HEK293T (cell line): ENCODE measurements at regions not wholly inside any gene's neighbourhood (a gene's known extent, or its start where the extent isn't known, plus 50 kb on each side); places are given as distances from the start of the nearest gene placed in this dataset.
"Not testable (repeated sequence)": the region's sequence is repeated elsewhere in the genome, so short reads cannot be mapped to it uniquely, and the experiment has no call there.

Source experiments
- CTCF ChIA-PET: fragments of 350-600 bp; formaldehyde crosslinking; extraction: SDS; loops from one replicate; lab custom pipeline; 2021; ENCODE audit warnings: antibody characterized with exemption, inconsistent platforms; lab: Yijun Ruan, JAX
- POLR2A ChIA-PET: fragments of 350-600 bp; formaldehyde crosslinking; extraction: SDS; loops from one replicate; lab custom pipeline; 2020; ENCODE audit warnings: antibody characterized with exemption, inconsistent platforms; lab: Yijun Ruan, JAX
- DNase-seq: peaks from one replicate; pipeline ENCODE4 v3.0.0; 2012; ENCODE audit warnings: mixed read lengths; ENCODE audit errors: extremely low spot score
- ARNT ChIP-seq: fragments of 450-650 bp; IDR thresholded peaks from 2 replicates; pipeline ENCODE4 v1.6.1; 2017; ENCODE audit warnings: mild to moderate bottlenecking
- BHLHE40 ChIP-seq: fragments of 450-650 bp; IDR thresholded peaks from 2 replicates; pipeline ENCODE4 v1.6.1; 2016; ENCODE audit warnings: mild to moderate bottlenecking, moderate library complexity, borderline replicate concordance
- CTBP1 ChIP-seq: fragments of 450-650 bp; IDR thresholded peaks from 2 replicates; pipeline ENCODE4 v1.6.1; 2016; ENCODE audit warnings: borderline replicate concordance
- ELF4 ChIP-seq: fragments of 450-650 bp; IDR thresholded peaks from 2 replicates; pipeline ENCODE4 v1.6.1; 2017; ENCODE audit warnings: antibody characterized with exemption
- FOXA1 ChIP-seq: fragments of 450-650 bp; IDR thresholded peaks from 2 replicates; pipeline ENCODE4 v1.6.1; 2016; ENCODE audit warnings: mild to moderate bottlenecking
- FOXK2 ChIP-seq: fragments of 450-650 bp; IDR thresholded peaks from 2 replicates; pipeline ENCODE4 v1.6.1; 2016; ENCODE audit warnings: mild to moderate bottlenecking
- FOXM1 ChIP-seq: fragments of 450-650 bp; IDR thresholded peaks from 2 replicates; pipeline ENCODE4 v1.6.1; 2017; ENCODE audit warnings: mild to moderate bottlenecking, borderline replicate concordance
- HDGF ChIP-seq: fragments of 450-650 bp; IDR thresholded peaks from 2 replicates; pipeline ENCODE4 v1.6.1; 2017; ENCODE audit warnings: antibody characterized with exemption, borderline replicate concordance
- L3MBTL2 ChIP-seq: fragments of 450-650 bp; conservative IDR thresholded peaks from 2 replicates; pipeline ENCODE4 v1.6.1; 2016; ENCODE audit warnings: mild to moderate bottlenecking
- LEF1 ChIP-seq: fragments of 450-650 bp; IDR thresholded peaks from 2 replicates; pipeline ENCODE4 v1.6.1; 2017; ENCODE audit warnings: mild to moderate bottlenecking, borderline replicate concordance
- NFRKB ChIP-seq: fragments of 450-650 bp; IDR thresholded peaks from 2 replicates; pipeline ENCODE4 v1.6.1; 2016; ENCODE audit warnings: mild to moderate bottlenecking, moderate library complexity
- SP1 ChIP-seq: fragments of 450-650 bp; IDR thresholded peaks from 2 replicates; pipeline ENCODE4 v1.6.1; 2017
- SUZ12 ChIP-seq: fragments of 450-650 bp; IDR thresholded peaks from 2 replicates; pipeline ENCODE4 v1.6.1; 2016; ENCODE audit warnings: mild to moderate bottlenecking
- TARDBP ChIP-seq: fragments of 450-650 bp; IDR thresholded peaks from 2 replicates; pipeline ENCODE4 v1.6.1; 2016
- ZNF384 ChIP-seq: fragments of 450-650 bp; IDR thresholded peaks from 2 replicates; pipeline ENCODE4 v1.6.1; 2016
- TF ChIP-seq, protein P1 (sequence below): fragments of 450-650 bp; IDR thresholded peaks from 2 replicates; pipeline ENCODE4 v1.6.1; 2016

DNA sequence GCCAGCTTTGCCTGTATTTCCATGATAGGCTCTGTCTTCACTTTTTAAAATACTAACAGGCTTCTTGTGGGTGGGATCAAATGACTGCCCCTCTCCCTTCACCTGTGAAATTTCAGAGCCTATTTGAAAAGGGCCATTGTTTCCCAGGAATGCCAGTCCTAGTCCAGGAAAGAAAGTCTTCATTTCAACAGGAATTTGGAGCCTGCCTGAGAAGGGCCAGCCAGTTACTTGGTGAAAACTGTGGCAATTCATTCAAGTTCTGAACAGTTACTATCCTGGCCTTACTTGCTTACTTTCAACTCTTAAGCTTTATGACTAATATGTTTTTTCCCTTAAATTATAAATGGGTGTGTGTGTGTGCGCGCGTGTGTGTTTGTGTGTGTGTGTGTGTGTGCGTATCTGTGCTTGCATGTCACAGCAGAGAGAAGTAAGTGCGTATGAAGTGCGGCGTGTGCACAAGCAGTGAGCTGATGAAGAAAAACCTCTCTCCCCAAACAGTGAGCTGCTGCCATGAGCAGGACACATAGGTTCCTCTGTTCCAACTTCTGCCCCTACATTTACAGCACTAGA, 67.5 kb upstream of the RNPC3 start:
- POLR2A ChIA-PET: no interaction called here
- CTCF ChIA-PET: no interaction called here
- no peak for DNase-seq

DNA sequence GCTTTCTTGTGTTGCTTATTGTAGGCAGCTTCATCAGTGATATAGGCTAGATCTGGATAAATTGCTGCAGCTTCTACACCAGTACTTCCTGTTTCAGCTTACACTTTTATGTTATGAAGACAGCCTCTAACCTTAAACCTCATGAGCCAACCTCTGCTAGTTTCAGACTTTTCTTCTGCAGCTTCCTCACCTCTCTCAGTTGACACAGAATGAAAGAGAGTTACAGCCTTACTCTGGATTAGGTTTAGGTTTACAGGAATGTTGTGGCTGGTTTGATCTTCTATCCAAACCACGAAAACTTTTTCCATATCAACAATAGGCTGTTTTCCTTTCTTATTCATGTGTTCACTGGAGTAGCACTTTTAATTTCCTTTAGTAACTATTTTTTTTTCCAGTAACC, 76.9 kb upstream of the RNPC3 start:
- TF ChIP-seq CTBP1: no peak
- TF ChIP-seq, protein P1, sequence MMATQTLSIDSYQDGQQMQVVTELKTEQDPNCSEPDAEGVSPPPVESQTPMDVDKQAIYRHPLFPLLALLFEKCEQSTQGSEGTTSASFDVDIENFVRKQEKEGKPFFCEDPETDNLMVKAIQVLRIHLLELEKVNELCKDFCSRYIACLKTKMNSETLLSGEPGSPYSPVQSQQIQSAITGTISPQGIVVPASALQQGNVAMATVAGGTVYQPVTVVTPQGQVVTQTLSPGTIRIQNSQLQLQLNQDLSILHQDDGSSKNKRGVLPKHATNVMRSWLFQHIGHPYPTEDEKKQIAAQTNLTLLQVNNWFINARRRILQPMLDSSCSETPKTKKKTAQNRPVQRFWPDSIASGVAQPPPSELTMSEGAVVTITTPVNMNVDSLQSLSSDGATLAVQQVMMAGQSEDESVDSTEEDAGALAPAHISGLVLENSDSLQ: no peak
- no peak for TF ChIP-seq SP1
- no peak for TF ChIP-seq HDGF
- ChIA-PET CTCF (no interaction called here), POLR2A (no interaction called here)
- DNase-seq: no peak

More for the DNA sequence above, 67.5 kb upstream of the RNPC3 start:
- TF ChIP-seq SUZ12: no peak
- TF ChIP-seq HDGF: no peak
- TF ChIP-seq L3MBTL2: no peak
- TF ChIP-seq TARDBP: no peak
- TF ChIP-seq BHLHE40: no peak
- no peak for TF ChIP-seq FOXM1
- no peak for TF ChIP-seq FOXA1
- TF ChIP-seq ARNT: no peak
- no peak for TF ChIP-seq ZNF384
- TF ChIP-seq, protein P1: no peak
- TF ChIP-seq SP1: no peak
- TF ChIP-seq FOXK2: no peak
- TF ChIP-seq CTBP1: no peak
- no peak for TF ChIP-seq ELF4
- no peak for TF ChIP-seq LEF1

DNA sequence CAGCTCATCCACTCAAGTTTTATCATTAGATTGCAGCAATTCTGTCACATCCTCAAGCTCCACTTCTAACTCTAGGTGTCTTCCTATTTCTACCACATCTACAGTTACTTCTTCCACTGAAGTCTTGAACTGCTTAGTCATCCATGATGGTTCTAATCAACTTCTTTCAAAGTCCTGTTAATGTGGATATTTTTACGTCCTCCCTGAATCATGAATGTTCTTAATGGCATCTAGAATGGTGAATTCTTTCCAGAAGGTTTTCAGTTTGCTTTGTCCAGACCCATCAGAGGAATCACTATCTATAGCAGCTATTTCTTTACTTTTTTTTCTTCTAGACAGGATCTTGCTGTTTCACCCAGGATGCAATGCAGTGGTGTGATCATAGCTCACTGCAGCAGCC, 78.0 kb upstream of the RNPC3 start:
- ChIA-PET CTCF (interaction anchor here (0.5 kb wide), 1 partner anchor 637 kb away, joined by 3 read pairs; no protein-coding TSS in a partner anchor), POLR2A (no interaction called here)
- no peak for DNase-seq
- no peak for TF ChIP-seq ARNT
- no peak for TF ChIP-seq SP1
- TF ChIP-seq HDGF: no peak
- TF ChIP-seq ELF4: no peak
- TF ChIP-seq ZNF384: no peak
- TF ChIP-seq FOXM1: no peak
- TF ChIP-seq CTBP1: no peak
- TF ChIP-seq BHLHE40: no peak
- no peak for TF ChIP-seq SUZ12
- TF ChIP-seq NFRKB: no peak
- TF ChIP-seq TARDBP: no peak
- TF ChIP-seq FOXK2: no peak
- no peak for TF ChIP-seq L3MBTL2
- TF ChIP-seq, protein P1: no peak
- TF ChIP-seq FOXA1: no peak
- TF ChIP-seq LEF1: no peak

DNA sequence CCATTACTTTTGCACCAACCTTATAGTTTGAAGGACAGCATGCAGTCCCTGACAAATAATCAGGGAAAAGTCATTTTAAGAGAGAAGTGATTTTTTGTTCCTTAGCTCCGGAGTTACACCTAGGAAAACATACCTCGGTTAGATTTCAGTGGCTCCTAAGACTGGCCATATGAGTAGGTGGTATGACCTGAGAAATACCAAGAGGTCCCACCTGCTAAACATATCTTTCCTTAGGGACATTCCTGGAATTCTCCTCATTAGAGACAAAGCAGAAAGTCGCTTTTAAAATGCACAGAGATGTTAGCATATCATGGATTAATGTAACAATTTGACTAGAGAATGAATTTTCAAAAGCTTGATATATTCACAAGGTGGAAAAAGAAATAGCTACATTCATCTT, 84.2 kb upstream of the RNPC3 start:
- DNase-seq: no peak
- POLR2A ChIA-PET: no interaction called here
- no peak for TF ChIP-seq FOXM1
- no peak for TF ChIP-seq ARNT
- no peak for TF ChIP-seq LEF1
- TF ChIP-seq FOXK2: no peak
- TF ChIP-seq, protein P1: no peak
- TF ChIP-seq CTBP1: no peak
- TF ChIP-seq ELF4: no peak
- no peak for TF ChIP-seq ZNF384
- TF ChIP-seq TARDBP: no peak
- no peak for TF ChIP-seq SP1
- TF ChIP-seq BHLHE40: no peak
- no peak for TF ChIP-seq NFRKB
- TF ChIP-seq L3MBTL2: no peak
- TF ChIP-seq FOXA1: no peak
- CTCF ChIA-PET: no interaction called here

DNA sequence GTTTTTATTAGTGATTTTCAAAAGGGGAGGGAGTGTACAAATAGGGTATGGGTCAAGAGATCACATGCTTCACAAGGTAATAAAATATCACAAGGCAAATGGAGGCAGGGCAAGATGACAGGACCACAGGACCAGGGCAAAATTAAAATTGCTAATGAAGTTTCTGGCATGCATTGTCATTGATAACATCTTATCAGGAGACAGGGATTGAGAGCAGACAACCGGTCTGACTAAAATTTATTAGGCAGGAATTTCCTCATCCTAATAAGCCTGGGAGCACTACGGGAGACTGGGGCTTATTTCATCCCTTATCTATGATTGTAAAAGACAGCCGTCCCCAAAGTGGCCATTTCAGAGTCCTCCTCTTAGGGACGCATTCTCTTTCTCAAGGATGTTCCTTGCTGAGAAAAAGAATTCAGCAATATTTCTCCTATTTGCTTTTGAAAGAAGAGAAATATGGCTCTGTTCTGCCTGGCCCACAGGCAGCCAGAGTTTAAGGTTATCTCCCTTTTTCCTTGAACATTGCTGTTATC, 88.9 kb upstream of the RNPC3 start:
- DNase-seq, CTCF ChIA-PET, POLR2A ChIA-PET: not testable (repeated sequence)

DNA sequence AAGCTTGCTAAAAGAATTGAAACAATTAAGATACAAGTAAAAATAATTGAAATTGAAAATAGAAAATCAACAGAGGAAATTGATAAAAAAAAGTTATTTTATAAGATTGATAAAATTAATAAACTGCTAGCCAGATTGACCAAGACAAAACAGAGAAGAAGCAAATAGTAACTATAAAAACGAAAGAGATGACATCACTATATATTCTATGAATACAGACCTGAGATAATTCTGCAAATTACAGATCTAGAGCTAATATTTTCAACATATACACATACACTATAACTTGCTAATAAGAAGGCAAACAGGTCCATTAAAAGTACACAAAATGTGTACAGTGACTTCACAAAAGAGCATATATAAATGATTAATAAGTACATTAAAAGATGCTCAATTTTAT, 90.1 kb upstream of the RNPC3 start:
- ChIA-PET CTCF (no interaction called here), POLR2A (no interaction called here)
- TF ChIP-seq L3MBTL2: no peak
- TF ChIP-seq FOXK2: no peak
- no peak for TF ChIP-seq FOXA1
- no peak for TF ChIP-seq LEF1
- TF ChIP-seq, protein P1: no peak
- TF ChIP-seq ELF4: no peak
- no peak for TF ChIP-seq NFRKB
- TF ChIP-seq SP1: no peak
- no peak for TF ChIP-seq HDGF
- no peak for TF ChIP-seq ZNF384
- TF ChIP-seq CTBP1: no peak
- no peak for TF ChIP-seq BHLHE40
- TF ChIP-seq ARNT: no peak
- TF ChIP-seq TARDBP: no peak
- no peak for TF ChIP-seq FOXM1
- no peak for TF ChIP-seq SUZ12
- no peak for DNase-seq
